ENCODE measurements at regions not wholly inside any gene's neighbourhood (a gene's known extent, or its start where the extent isn't known, plus 50 kb on each side); places are given as distances from the start of the nearest gene placed in this dataset.

DNA sequence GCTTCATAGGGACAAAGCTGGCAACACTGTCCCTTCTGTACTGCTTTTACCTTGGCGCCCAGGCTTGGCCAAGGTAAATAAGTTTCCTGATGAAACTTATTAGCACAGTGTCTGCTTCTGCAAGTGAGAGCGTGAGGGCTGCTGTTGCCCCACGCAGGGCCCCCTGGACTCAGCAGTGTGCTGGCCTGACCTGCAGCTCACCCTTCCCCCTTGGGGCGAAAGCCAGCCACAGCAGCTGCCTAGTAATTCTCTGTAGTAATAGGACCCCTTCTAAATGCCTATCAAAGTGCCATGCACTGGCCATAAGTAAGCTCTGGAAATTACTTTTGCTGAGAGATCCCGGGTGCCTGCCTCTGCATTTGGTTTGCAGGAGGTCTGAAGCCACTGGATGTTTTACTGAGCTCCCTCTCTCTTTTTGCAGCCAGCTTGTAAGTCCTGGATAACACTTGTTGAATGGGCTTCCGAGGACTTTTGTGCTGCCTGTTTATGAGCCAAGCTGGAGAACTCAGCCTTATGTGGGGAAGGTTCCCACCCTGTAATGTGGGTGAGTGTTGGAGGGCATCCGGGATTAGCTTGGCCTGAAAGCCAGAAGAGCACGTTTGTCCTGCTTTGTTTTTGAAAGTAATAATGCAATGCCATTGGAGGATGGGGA lies 293.9 kb downstream of the C7orf25 start:
- Histone ChIP-seq H3K79me2 (ENCODE audit: control insufficient read depth in 1 of 2, insufficient read depth in 2 of 2, low read length in 2 of 2) (no peaks in the 10 kb centered on the region), H2BK120ac (replicated peaks; ENCODE audit: low read depth, low read length) (no peak overlapping the region), H3K4me1 (replicated peaks in 1 of 4; ENCODE audit: control insufficient read depth in 3 of 4, insufficient read depth in 4 of 4, low read length in 3 of 4) (peaks cover 0 to 4% (median 2%) of the 10 kb centered on the region in 4 experiments; a peak in 2 of 7 replicates), H3K4me3 (ENCODE audit: extremely low read depth in 1 of 4, insufficient read depth in 2 of 4, low read depth in 3 of 4, low read length in 4 of 4) (no peak overlapping the region), H3K4me2 (ENCODE audit: insufficient read depth in 1 of 2, low read depth in 2 of 2, low read length in 2 of 2) (no peak overlapping the region), H2BK15ac (ENCODE audit: low read length) (peak overlapping the region; percentile 36; the same call in 1 of the 2 replicates), H3K9ac (replicated peaks in 1 of 4; ENCODE audit: extremely low read depth in 1 of 4, low read depth in 3 of 4, low read length in 3 of 4) (no peak overlapping the region), H3K56ac (replicated peaks; ENCODE audit: insufficient read length, low read depth, low read length) (no peak overlapping the region), H4K91ac (replicated peaks; ENCODE audit: insufficient read length, low read length) (no peak overlapping the region), H2BK20ac (ENCODE audit: low read length) (no peak overlapping the region), H3K36me3 (ENCODE audit: control insufficient read depth in 2 of 4, insufficient read depth in 4 of 4, low read length in 3 of 4) (no peaks in the 10 kb centered on the region), H2BK12ac (ENCODE audit: low read depth, low read length) (no peak overlapping the region), H3K4ac (replicated peaks; ENCODE audit: insufficient read length, low read depth, low read length) (no peak overlapping the region), H3K27ac (ENCODE audit: low read depth, low read length) (no peak overlapping the region), H2AFZ (ENCODE audit: low read length) (peak overlapping the region; percentile 61), H3K23ac (ENCODE audit: insufficient read length) (no peak overlapping the region), H4K5ac (ENCODE audit: insufficient read length, low read depth, low read length) (no peak overlapping the region), H2AK5ac (ENCODE audit: low read depth, low read length) (no peak overlapping the region), H3K9me3 (ENCODE audit: insufficient read depth in 2 of 2, low read depth in 1 of 2, low read length in 1 of 2) (no peaks in the 10 kb centered on the region), H3K14ac (ENCODE audit: insufficient read length) (no peak overlapping the region), H3K27me3 (replicated peaks in 1 of 4; ENCODE audit: control insufficient read depth in 3 of 4, extremely low read depth in 1 of 4, insufficient read depth in 3 of 4, low read length in 3 of 4) (no peaks in the 10 kb centered on the region), H3K23me2 (ENCODE audit: low read depth, low read length) (no peaks in the 10 kb centered on the region), H4K8ac (ENCODE audit: extremely low read depth, insufficient read depth, low read length) (no peak overlapping the region), H3K79me1 (ENCODE audit: low read depth, low read length) (no peaks in the 10 kb centered on the region), H2BK5ac (ENCODE audit: low read depth, low read length) (no peak overlapping the region; the same call in 1 of the 2 replicates), H4K20me1 (replicated peaks in 1 of 2; ENCODE audit: control insufficient read depth in 1 of 2, insufficient read depth in 2 of 2, low read length in 2 of 2) (no peaks in the 10 kb centered on the region), H3K18ac (ENCODE audit: extremely low read depth, low read length) (no peak overlapping the region)
- DNase-seq (ENCODE audit: low read depth in 1 of 2, low spot score in 2 of 2): peak in 1 of 2 experiments; percentile 57
- TF ChIP-seq RAD21 (IDR thresholded peaks at IDR 0.05 in 1 of 2, conservative IDR thresholded peaks at IDR 0.05 in 1 of 2; ENCODE audit: low read depth in 2 of 2, low read length in 2 of 2) (peak; percentile 63 to 74), CHD1 (IDR thresholded peaks at IDR 0.05; ENCODE audit: low read depth, low read length) (no peak), NANOG (IDR thresholded peaks at IDR 0.05; ENCODE audit: insufficient read depth, low read depth, low read length, poor library complexity, severe bottlenecking) (no peak), NRF1 (IDR thresholded peaks at IDR 0.05; ENCODE audit: low read depth, low read length) (no peak), USF2 (IDR thresholded peaks at IDR 0.05; ENCODE audit: low read length) (no peak)
- TF ChIP-seq, protein P1, sequence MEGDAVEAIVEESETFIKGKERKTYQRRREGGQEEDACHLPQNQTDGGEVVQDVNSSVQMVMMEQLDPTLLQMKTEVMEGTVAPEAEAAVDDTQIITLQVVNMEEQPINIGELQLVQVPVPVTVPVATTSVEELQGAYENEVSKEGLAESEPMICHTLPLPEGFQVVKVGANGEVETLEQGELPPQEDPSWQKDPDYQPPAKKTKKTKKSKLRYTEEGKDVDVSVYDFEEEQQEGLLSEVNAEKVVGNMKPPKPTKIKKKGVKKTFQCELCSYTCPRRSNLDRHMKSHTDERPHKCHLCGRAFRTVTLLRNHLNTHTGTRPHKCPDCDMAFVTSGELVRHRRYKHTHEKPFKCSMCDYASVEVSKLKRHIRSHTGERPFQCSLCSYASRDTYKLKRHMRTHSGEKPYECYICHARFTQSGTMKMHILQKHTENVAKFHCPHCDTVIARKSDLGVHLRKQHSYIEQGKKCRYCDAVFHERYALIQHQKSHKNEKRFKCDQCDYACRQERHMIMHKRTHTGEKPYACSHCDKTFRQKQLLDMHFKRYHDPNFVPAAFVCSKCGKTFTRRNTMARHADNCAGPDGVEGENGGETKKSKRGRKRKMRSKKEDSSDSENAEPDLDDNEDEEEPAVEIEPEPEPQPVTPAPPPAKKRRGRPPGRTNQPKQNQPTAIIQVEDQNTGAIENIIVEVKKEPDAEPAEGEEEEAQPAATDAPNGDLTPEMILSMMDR (IDR thresholded peaks at IDR 0.05; ENCODE audit: control extremely low read depth in 1 of 3, insufficient read depth in 1 of 3, low read depth in 1 of 3, low read length in 3 of 3): peak; percentile 47 to 56 (median 56)
- POLR2A ChIA-PET (ENCODE audit: partially characterized antibody): no interaction called here
- FAIRE-seq: no peak
- CTCF ChIA-PET (ENCODE audit: partially characterized antibody): interaction anchor here (0.8 to 2.1 kb wide), 16 partner anchors 8 to 677 kb away, joined by 3 to 11 read pairs (median 4); no protein-coding TSS in a partner anchor
- whole genome bisulfite sequencing, 2 experiments (ENCODE audit: extremely low coverage in 1 of 2, insufficient coverage in 1 of 2, insufficient read length in 1 of 2, insufficient replicate concordance in 2 of 2, low coverage in 1 of 2, low lambda C conversion rate in 2 of 2, missing lambda C conversion rate in 1 of 2): 70% methylated on average over 8 of the region's 8 CpGs; no CpG with 5 or more reads in 1 of the 2 experiments

All from H1 (cell line).